ENCODE measurements at regions not wholly inside any gene's neighbourhood (a gene's known extent, or its start where the extent isn't known, plus 50 kb on each side); places are given as distances from the start of the nearest gene placed in this dataset.

GRCh38 chr6:163773646-163774045 lies 359.1 kb downstream of the QKI start:
- Histone ChIP-seq H3K9me3 (no peaks in the 10 kb centered on the region), H3K4me1 (ENCODE audit: control insufficient read depth in 1 of 2, extremely low read depth in 1 of 2, insufficient read depth in 2 of 2, low read length in 2 of 2) (no peaks in the 10 kb centered on the region), H3K27me3 (replicated peaks in 1 of 2; ENCODE audit: control insufficient read depth in 2 of 2, extremely low read depth in 1 of 2, insufficient read depth in 2 of 2, low read length in 1 of 2) (no peaks in the 10 kb centered on the region), H3K36me3 (ENCODE audit: control insufficient read depth in 2 of 2, extremely low read depth in 1 of 2, insufficient read depth in 1 of 2, low read length in 1 of 2) (no peaks in the 10 kb centered on the region), H3K4me3 (ENCODE audit: control insufficient read depth in 1 of 2, extremely low read depth in 1 of 2, low read length in 1 of 2) (no peak overlapping the region), H3K27ac (ENCODE audit: low read length) (no peak overlapping the region)
- Mint-ChIP-seq H3K27me3 (peaks cover 7 to 10% of the 10 kb centered on the region in 2 donors), H3K4me1 (no peaks in the 10 kb centered on the region), H3K36me3 (no peaks in the 10 kb centered on the region), H3K4me3 (no peak overlapping the region), H3K27ac (no peak overlapping the region), H3K9me3 (no peaks in the 10 kb centered on the region)
- ChIA-PET CTCF (no interaction called here), POLR2A (no interaction called here)
- WGBS (ENCODE audit: insufficient coverage) = 82% methylated on average over 4 of the region's 4 CpGs
- DNase-seq (no peak), ATAC-seq (replicated peaks in 1 of 4) (no peak)

GRCh38 chr6:163772701-163773100 lies 358.2 kb downstream of the QKI start:
- Histone ChIP-seq H3K9me3 (no peaks in the 10 kb centered on the region), H3K4me1 (ENCODE audit: control insufficient read depth in 1 of 2, extremely low read depth in 1 of 2, insufficient read depth in 2 of 2, low read length in 2 of 2) (no peaks in the 10 kb centered on the region), H3K27ac (ENCODE audit: low read length) (no peak overlapping the region), H3K36me3 (ENCODE audit: control insufficient read depth in 2 of 2, extremely low read depth in 1 of 2, insufficient read depth in 1 of 2, low read length in 1 of 2) (no peaks in the 10 kb centered on the region), H3K4me3 (ENCODE audit: control insufficient read depth in 1 of 2, extremely low read depth in 1 of 2, low read length in 1 of 2) (no peak overlapping the region), H3K27me3 (replicated peaks in 1 of 2; ENCODE audit: control insufficient read depth in 2 of 2, extremely low read depth in 1 of 2, insufficient read depth in 2 of 2, low read length in 1 of 2) (no peaks in the 10 kb centered on the region)
- no peaks in the 10 kb centered on the region for H3K9me3 Mint-ChIP-seq
- H3K36me3 Mint-ChIP-seq = no peaks in the 10 kb centered on the region
- CTCF ChIA-PET = no interaction called here
- no peak overlapping the region for H3K4me3 Mint-ChIP-seq
- H3K27me3 Mint-ChIP-seq = peaks cover 7 to 11% of the 10 kb centered on the region in 2 donors
- DNase-seq (no peak), ATAC-seq (replicated peaks in 1 of 4) (no peak)
- POLR2A ChIA-PET = interaction anchor here in 1 of 2 donors (0.6 kb wide), 1 partner anchor 339 kb away, joined by 3 read pairs; no protein-coding TSS in a partner anchor
- no CpG with 5 or more reads among the region's 1 CpG for WGBS (ENCODE audit: insufficient coverage)
- no peaks in the 10 kb centered on the region for H3K4me1 Mint-ChIP-seq
- no peak overlapping the region for H3K27ac Mint-ChIP-seq

GRCh38 chr6:163771180-163771579 lies 356.7 kb downstream of the QKI start:
- POLR2A ChIA-PET = no interaction called here
- no CpG with 5 or more reads among the region's 1 CpG for WGBS (ENCODE audit: insufficient coverage)

GRCh38 chr6:163768905-163769304 lies 354.4 kb downstream of the QKI start:
- H3K4me1 Mint-ChIP-seq = no peaks in the 10 kb centered on the region

More at GRCh38 chr6:163771180-163771579, 356.7 kb downstream of the QKI start:
- ATAC-seq (replicated peaks in 1 of 4) (peak in 1 of 4 experiments; percentile 29), DNase-seq (no peak)
- Mint-ChIP-seq H3K4me3 (no peak overlapping the region), H3K4me1 (no peaks in the 10 kb centered on the region), H3K9me3 (no peaks in the 10 kb centered on the region), H3K27ac (no peak overlapping the region), H3K36me3 (no peaks in the 10 kb centered on the region), H3K27me3 (peaks cover 3 to 14% of the 10 kb centered on the region in 2 donors)
- Histone ChIP-seq H3K9me3 (no peaks in the 10 kb centered on the region), H3K36me3 (ENCODE audit: control insufficient read depth in 2 of 2, extremely low read depth in 1 of 2, insufficient read depth in 1 of 2, low read length in 1 of 2) (no peaks in the 10 kb centered on the region), H3K27me3 (replicated peaks in 1 of 2; ENCODE audit: control insufficient read depth in 2 of 2, extremely low read depth in 1 of 2, insufficient read depth in 2 of 2, low read length in 1 of 2) (no peaks in the 10 kb centered on the region), H3K4me3 (ENCODE audit: control insufficient read depth in 1 of 2, extremely low read depth in 1 of 2, low read length in 1 of 2) (no peak overlapping the region), H3K27ac (ENCODE audit: low read length) (no peak overlapping the region), H3K4me1 (ENCODE audit: control insufficient read depth in 1 of 2, extremely low read depth in 1 of 2, insufficient read depth in 2 of 2, low read length in 2 of 2) (peaks cover 0 to 2% of the 10 kb centered on the region in 2 experiments)
- CTCF ChIA-PET = no interaction called here

GRCh38 chr6:163766936-163767335 lies 352.4 kb downstream of the QKI start:
- Mint-ChIP-seq H3K4me3 (no peak overlapping the region), H3K36me3 (no peaks in the 10 kb centered on the region), H3K9me3 (no peaks in the 10 kb centered on the region), H3K4me1 (no peaks in the 10 kb centered on the region), H3K27ac (no peak overlapping the region), H3K27me3 (peaks cover 17% of the 10 kb centered on the region in 2 donors)
- H3K27ac ChIP-seq (ENCODE audit: low read length) = no peak overlapping the region
- H3K4me3 ChIP-seq (ENCODE audit: control insufficient read depth in 1 of 2, extremely low read depth in 1 of 2, low read length in 1 of 2) = no peak overlapping the region
- H3K9me3 ChIP-seq = no peaks in the 10 kb centered on the region
- WGBS (ENCODE audit: insufficient coverage) = 80% methylated on average over 1 of the region's 2 CpGs
- H3K4me1 ChIP-seq (ENCODE audit: control insufficient read depth in 1 of 2, extremely low read depth in 1 of 2, insufficient read depth in 2 of 2, low read length in 2 of 2) = peaks cover 0 to 14% of the 10 kb centered on the region in 2 experiments
- ATAC-seq (replicated peaks in 1 of 4) (no peak), DNase-seq (no peak)
- CTCF ChIA-PET = no interaction called here
- H3K36me3 ChIP-seq (ENCODE audit: control insufficient read depth in 2 of 2, extremely low read depth in 1 of 2, insufficient read depth in 1 of 2, low read length in 1 of 2) = no peaks in the 10 kb centered on the region
- no peaks in the 10 kb centered on the region for H3K27me3 ChIP-seq (replicated peaks in 1 of 2; ENCODE audit: control insufficient read depth in 2 of 2, extremely low read depth in 1 of 2, insufficient read depth in 2 of 2, low read length in 1 of 2)
- POLR2A ChIA-PET = no interaction called here

More at GRCh38 chr6:163768905-163769304, 354.4 kb downstream of the QKI start:
- no peaks in the 10 kb centered on the region for H3K9me3 Mint-ChIP-seq
- Histone ChIP-seq H3K4me3 (ENCODE audit: control insufficient read depth in 1 of 2, extremely low read depth in 1 of 2, low read length in 1 of 2) (no peak overlapping the region), H3K36me3 (ENCODE audit: control insufficient read depth in 2 of 2, extremely low read depth in 1 of 2, insufficient read depth in 1 of 2, low read length in 1 of 2) (no peaks in the 10 kb centered on the region), H3K9me3 (no peaks in the 10 kb centered on the region), H3K27ac (ENCODE audit: low read length) (no peak overlapping the region), H3K27me3 (replicated peaks in 1 of 2; ENCODE audit: control insufficient read depth in 2 of 2, extremely low read depth in 1 of 2, insufficient read depth in 2 of 2, low read length in 1 of 2) (no peaks in the 10 kb centered on the region), H3K4me1 (ENCODE audit: control insufficient read depth in 1 of 2, extremely low read depth in 1 of 2, insufficient read depth in 2 of 2, low read length in 2 of 2) (peaks cover 0 to 12% of the 10 kb centered on the region in 2 experiments)
- CTCF ChIA-PET = no interaction called here
- H3K4me3 Mint-ChIP-seq = no peak overlapping the region
- H3K27ac Mint-ChIP-seq = no peak overlapping the region
- POLR2A ChIA-PET = no interaction called here
- ATAC-seq (replicated peaks in 1 of 4) (no peak), DNase-seq (no peak)
- peaks cover 11 to 17% of the 10 kb centered on the region in 2 donors for H3K27me3 Mint-ChIP-seq
- H3K36me3 Mint-ChIP-seq = no peaks in the 10 kb centered on the region

- DNase-seq = no peak
- CTCF ChIA-PET = no interaction called here
- H3K27me3 Mint-ChIP-seq = peaks cover 17 to 22% of the 10 kb centered on the region in 2 donors
- WGBS (ENCODE audit: insufficient coverage) = no CpG with 5 or more reads among the region's 1 CpG
- H3K9me3 ChIP-seq = no peaks in the 10 kb centered on the region
- H3K36me3 ChIP-seq (ENCODE audit: control insufficient read depth in 2 of 2, extremely low read depth in 1 of 2, insufficient read depth in 1 of 2, low read length in 1 of 2) = no peaks in the 10 kb centered on the region
- POLR2A ChIA-PET = no interaction called here
- H3K27ac ChIP-seq (ENCODE audit: low read length) = no peak overlapping the region
- no peak overlapping the region for H3K4me3 Mint-ChIP-seq
- no peak overlapping the region for H3K27ac Mint-ChIP-seq
- no peaks in the 10 kb centered on the region for H3K4me1 Mint-ChIP-seq
- peaks cover 0 to 14% of the 10 kb centered on the region in 2 experiments for H3K4me1 ChIP-seq (ENCODE audit: control insufficient read depth in 1 of 2, extremely low read depth in 1 of 2, insufficient read depth in 2 of 2, low read length in 2 of 2)
- no peaks in the 10 kb centered on the region for H3K27me3 ChIP-seq (replicated peaks in 1 of 2; ENCODE audit: control insufficient read depth in 2 of 2, extremely low read depth in 1 of 2, insufficient read depth in 2 of 2, low read length in 1 of 2)
- ATAC-seq (replicated peaks in 1 of 4) = no peak
- H3K4me3 ChIP-seq (ENCODE audit: control insufficient read depth in 1 of 2, extremely low read depth in 1 of 2, low read length in 1 of 2) = no peak overlapping the region
- H3K36me3 Mint-ChIP-seq = no peaks in the 10 kb centered on the region
- no peaks in the 10 kb centered on the region for H3K9me3 Mint-ChIP-seq
Measured at GRCh38 chr6:163765335-163765734, 350.8 kb downstream of the QKI start.

GRCh38 chr6:163764565-163764964 lies 350.0 kb downstream of the QKI start:
- Histone ChIP-seq H3K4me1 (ENCODE audit: control insufficient read depth in 1 of 2, extremely low read depth in 1 of 2, insufficient read depth in 2 of 2, low read length in 2 of 2) (peaks cover 0 to 14% of the 10 kb centered on the region in 2 experiments), H3K36me3 (ENCODE audit: control insufficient read depth in 2 of 2, extremely low read depth in 1 of 2, insufficient read depth in 1 of 2, low read length in 1 of 2) (no peaks in the 10 kb centered on the region), H3K27ac (ENCODE audit: low read length) (no peak overlapping the region), H3K27me3 (replicated peaks in 1 of 2; ENCODE audit: control insufficient read depth in 2 of 2, extremely low read depth in 1 of 2, insufficient read depth in 2 of 2, low read length in 1 of 2) (no peaks in the 10 kb centered on the region), H3K4me3 (ENCODE audit: control insufficient read depth in 1 of 2, extremely low read depth in 1 of 2, low read length in 1 of 2) (no peak overlapping the region), H3K9me3 (no peaks in the 10 kb centered on the region)
- CTCF ChIA-PET = no interaction called here
- H3K27ac Mint-ChIP-seq = no peak overlapping the region
- POLR2A ChIA-PET = no interaction called here
- peaks cover 17 to 25% of the 10 kb centered on the region in 2 donors for H3K27me3 Mint-ChIP-seq
- DNase-seq (no peak), ATAC-seq (replicated peaks in 1 of 4) (no peak)
- no peak overlapping the region for H3K4me3 Mint-ChIP-seq
- H3K36me3 Mint-ChIP-seq = no peaks in the 10 kb centered on the region
- H3K9me3 Mint-ChIP-seq = no peaks in the 10 kb centered on the region
- H3K4me1 Mint-ChIP-seq = no peaks in the 10 kb centered on the region
- 18% methylated on average over 1 of the region's 4 CpGs for WGBS (ENCODE audit: insufficient coverage)

Data from T-cell (primary cell).